ENCODE measurements at regions not wholly inside any gene's neighbourhood (a gene's known extent, or its start where the extent isn't known, plus 50 kb on each side); places are given as distances from the start of the nearest gene placed in this dataset.

- DNase-seq: no peak
- CTCF ChIA-PET: interaction anchor here (0.5 kb wide), 1 partner anchor 173 kb away, joined by 3 read pairs; no protein-coding TSS in a partner anchor
- no peaks in the 10 kb centered on the region for H3K27me3 Mint-ChIP-seq
- no peaks in the 10 kb centered on the region for H3K36me3 Mint-ChIP-seq
- H3K27ac Mint-ChIP-seq: no peak overlapping the region
- H3K9me3 Mint-ChIP-seq: no peaks in the 10 kb centered on the region
- no peak overlapping the region for H3K4me3 Mint-ChIP-seq
- no peaks in the 10 kb centered on the region for H3K4me1 Mint-ChIP-seq
These were observed 273.8 kb downstream of the RPS6KC1 start for GRCh38 chr1:213324859-213325258.

- no peaks in the 10 kb centered on the region for H3K36me3 Mint-ChIP-seq
- H3K27me3 Mint-ChIP-seq: no peaks in the 10 kb centered on the region
- no peaks in the 10 kb centered on the region for H3K9me3 Mint-ChIP-seq
- CTCF ChIA-PET: no interaction called here
- H3K27ac Mint-ChIP-seq: no peak overlapping the region
- no peaks in the 10 kb centered on the region for H3K4me1 Mint-ChIP-seq
- no peak for DNase-seq
- H3K4me3 Mint-ChIP-seq: no peak overlapping the region
These were observed 274.4 kb downstream of the RPS6KC1 start for GRCh38 chr1:213325482-213325881.

DNA sequence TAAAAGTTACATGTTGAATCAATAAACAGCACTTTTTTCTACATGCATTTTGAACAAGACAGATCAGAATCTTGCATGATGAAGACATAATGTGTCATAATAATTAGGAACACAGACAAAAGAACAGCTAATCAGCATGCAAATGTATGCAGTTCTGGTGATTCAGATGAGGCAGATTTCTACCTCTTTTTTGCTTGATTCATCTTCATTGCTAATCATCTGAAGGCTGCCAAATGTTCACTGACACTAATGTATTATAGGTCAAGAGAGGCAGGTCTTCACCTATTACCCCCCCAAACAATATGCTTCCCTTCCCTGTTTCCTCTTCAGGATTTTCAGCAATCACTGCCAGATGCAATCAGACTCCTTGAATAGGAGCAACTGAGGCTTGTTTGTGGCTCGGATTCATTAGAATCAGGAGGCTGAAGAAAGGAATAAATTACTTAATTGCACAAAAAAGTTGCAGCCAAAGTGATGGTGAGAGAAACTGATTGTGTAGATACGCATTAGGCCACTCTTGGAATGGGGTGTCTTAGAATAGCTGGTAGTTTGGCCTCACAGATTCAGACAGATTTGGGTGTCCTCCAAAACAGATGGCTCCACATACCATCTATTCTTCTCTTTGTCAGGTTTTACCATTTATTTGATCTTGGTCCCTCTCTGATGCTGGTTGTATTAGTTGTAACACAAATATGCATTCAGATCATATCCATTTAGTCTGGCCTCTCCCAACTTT is 275.4 kb downstream of the RPS6KC1 start:
- no peaks in the 10 kb centered on the region for H3K4me1 Mint-ChIP-seq
- H3K27me3 Mint-ChIP-seq: no peaks in the 10 kb centered on the region
- no peaks in the 10 kb centered on the region for H3K36me3 Mint-ChIP-seq
- no peak overlapping the region for H3K27ac Mint-ChIP-seq
- no peak overlapping the region for H3K4me3 Mint-ChIP-seq
- CTCF ChIA-PET: no interaction called here
- no peak for DNase-seq
- no peaks in the 10 kb centered on the region for H3K9me3 Mint-ChIP-seq

- Mint-ChIP-seq H3K36me3 (no peaks in the 10 kb centered on the region), H3K27ac (no peak overlapping the region), H3K4me1 (no peaks in the 10 kb centered on the region), H3K27me3 (no peaks in the 10 kb centered on the region), H3K9me3 (no peaks in the 10 kb centered on the region), H3K4me3 (no peak overlapping the region)
- CTCF ChIA-PET: no interaction called here
- no peak for DNase-seq
These were observed 276.1 kb downstream of the RPS6KC1 start for GRCh38 chr1:213327017-213327667.

DNA sequence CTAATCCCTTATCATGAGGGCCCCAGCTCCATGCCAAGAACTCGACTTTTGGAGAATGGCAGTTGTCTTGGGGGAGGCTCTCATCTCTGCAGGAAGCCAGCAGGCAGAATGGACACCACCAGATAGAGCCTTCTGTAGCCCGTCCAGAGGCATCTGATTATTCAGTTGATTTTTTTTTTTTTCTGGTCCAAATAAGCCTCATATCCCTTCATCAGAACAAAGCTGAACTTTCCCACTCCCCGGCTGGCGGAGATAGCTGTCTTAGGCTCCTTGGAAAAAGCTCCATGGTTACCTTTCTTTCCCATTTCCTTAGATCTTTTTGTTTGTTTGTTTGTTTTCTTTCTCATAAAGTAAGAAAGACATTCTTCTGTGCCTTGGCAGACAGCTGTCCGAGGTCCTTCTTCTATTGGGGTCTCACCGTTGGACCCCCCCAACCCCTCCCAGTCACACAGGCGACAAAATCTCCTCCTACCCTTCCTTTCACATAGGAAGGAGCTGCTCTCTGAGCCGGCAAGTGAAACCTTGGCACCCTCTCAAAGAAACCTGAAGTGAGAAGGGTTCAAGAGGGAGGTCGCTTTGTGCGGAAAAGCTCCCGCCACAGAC is 278.5 kb downstream of the RPS6KC1 start:
- CTCF ChIA-PET: interaction anchor here (0.7 kb wide), 1 partner anchor 19 kb away, joined by 3 read pairs; no protein-coding TSS in a partner anchor

DNA sequence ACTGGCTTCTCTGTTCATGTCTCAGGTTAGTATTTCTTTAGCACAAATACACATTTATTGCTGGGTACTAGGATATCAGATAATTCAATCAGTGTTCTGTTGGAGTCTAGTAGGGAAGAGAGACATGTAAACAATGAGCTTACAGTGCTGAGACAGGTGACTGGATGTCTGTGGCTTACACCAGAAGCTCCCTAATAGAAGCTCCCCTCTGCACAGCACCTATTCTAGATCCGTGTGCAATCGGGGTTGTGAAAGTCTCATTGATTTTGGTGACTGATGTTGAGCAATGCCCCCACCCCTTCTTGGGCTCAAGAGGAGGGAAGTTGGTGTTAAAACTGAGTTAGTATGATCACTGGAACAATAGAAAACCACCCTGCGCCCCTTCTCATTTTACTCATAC is 279.2 kb downstream of the RPS6KC1 start:
- H3K9me3 Mint-ChIP-seq: no peaks in the 10 kb centered on the region
- no peak overlapping the region for H3K27ac Mint-ChIP-seq
- no peak overlapping the region for H3K4me3 Mint-ChIP-seq
- no peaks in the 10 kb centered on the region for H3K4me1 Mint-ChIP-seq
- DNase-seq: no peak
- no peaks in the 10 kb centered on the region for H3K27me3 Mint-ChIP-seq
- no peaks in the 10 kb centered on the region for H3K36me3 Mint-ChIP-seq
- CTCF ChIA-PET: no interaction called here

More for the DNA sequence above, 278.5 kb downstream of the RPS6KC1 start:
- Mint-ChIP-seq H3K27me3 (no peaks in the 10 kb centered on the region), H3K36me3 (no peaks in the 10 kb centered on the region), H3K4me1 (no peaks in the 10 kb centered on the region), H3K27ac (no peak overlapping the region), H3K9me3 (no peaks in the 10 kb centered on the region), H3K4me3 (no peak overlapping the region)
- no peak for DNase-seq

DNA sequence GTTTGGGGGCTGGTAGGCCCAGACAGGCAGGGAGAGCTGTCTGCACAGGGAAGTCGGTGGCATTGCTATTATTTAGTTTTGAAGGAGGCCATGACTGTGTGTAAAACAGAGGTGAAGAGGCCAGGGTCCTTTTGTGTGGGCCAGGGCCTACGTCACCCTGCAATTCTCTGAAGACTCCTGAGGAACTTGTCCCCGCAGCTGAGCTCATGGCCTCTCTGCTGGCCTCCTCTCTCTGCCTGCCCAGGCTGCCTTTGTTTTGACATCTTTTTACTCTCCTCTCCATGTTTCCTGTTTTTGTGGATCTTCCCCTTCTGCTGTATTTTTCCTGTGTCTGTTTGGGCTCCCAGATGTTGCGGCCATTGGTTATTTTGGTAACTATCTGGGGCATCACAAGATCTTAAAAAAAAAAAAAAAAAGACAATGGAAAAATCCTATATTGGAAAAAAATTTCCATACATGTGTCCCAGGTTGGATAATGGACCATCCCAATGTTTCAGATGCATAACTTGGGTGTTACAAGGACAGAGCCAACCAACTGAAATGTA is 280.7 kb downstream of the RPS6KC1 start:
- no peak overlapping the region for H3K27ac Mint-ChIP-seq
- H3K4me3 Mint-ChIP-seq: no peak overlapping the region
- no peaks in the 10 kb centered on the region for H3K9me3 Mint-ChIP-seq
- no peaks in the 10 kb centered on the region for H3K36me3 Mint-ChIP-seq
- H3K4me1 Mint-ChIP-seq: no peaks in the 10 kb centered on the region
- no peaks in the 10 kb centered on the region for H3K27me3 Mint-ChIP-seq
- DNase-seq: no peak
- CTCF ChIA-PET: interaction anchor here (0.7 kb wide), 1 partner anchor 9 kb away, joined by 5 read pairs; no protein-coding TSS in a partner anchor

DNA sequence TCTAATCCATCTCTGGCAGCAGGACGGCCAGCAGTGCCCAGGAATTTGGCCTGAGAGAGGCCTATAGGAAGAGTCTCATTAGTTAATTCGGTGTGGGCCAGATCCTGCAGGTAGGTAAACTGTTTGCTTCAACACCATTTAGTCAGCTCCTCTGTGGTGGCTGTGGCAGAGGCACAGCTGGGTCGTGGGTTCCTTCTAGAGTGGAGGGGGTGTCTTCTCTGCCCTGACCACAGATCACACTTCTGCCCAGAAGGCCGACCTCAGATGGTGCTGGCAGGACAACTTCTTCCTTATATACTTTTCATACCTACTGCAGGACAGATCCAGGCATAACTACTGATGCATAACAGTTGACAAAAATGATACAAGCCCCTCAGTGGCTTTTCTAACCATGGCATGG is 281.4 kb downstream of the RPS6KC1 start:
- Mint-ChIP-seq H3K36me3 (no peaks in the 10 kb centered on the region), H3K27me3 (no peaks in the 10 kb centered on the region), H3K9me3 (no peaks in the 10 kb centered on the region), H3K4me1 (no peaks in the 10 kb centered on the region), H3K4me3 (no peak overlapping the region), H3K27ac (no peak overlapping the region)
- CTCF ChIA-PET: no interaction called here
- DNase-seq: no peak

GRCh38 chr1:213333121-213333520 is 282.1 kb downstream of the RPS6KC1 start:
- CTCF ChIA-PET: no interaction called here
- Mint-ChIP-seq H3K27ac (no peak overlapping the region), H3K27me3 (no peaks in the 10 kb centered on the region), H3K4me3 (no peak overlapping the region), H3K4me1 (no peaks in the 10 kb centered on the region), H3K9me3 (no peaks in the 10 kb centered on the region), H3K36me3 (no peaks in the 10 kb centered on the region)
- no peak for DNase-seq

GRCh38 chr1:213335084-213335483 is 284.0 kb downstream of the RPS6KC1 start:
- no peaks in the 10 kb centered on the region for H3K36me3 Mint-ChIP-seq
- no peak overlapping the region for H3K4me3 Mint-ChIP-seq
- no peaks in the 10 kb centered on the region for H3K9me3 Mint-ChIP-seq
- no peaks in the 10 kb centered on the region for H3K4me1 Mint-ChIP-seq
- no peaks in the 10 kb centered on the region for H3K27me3 Mint-ChIP-seq
- no peak overlapping the region for H3K27ac Mint-ChIP-seq
- CTCF ChIA-PET: no interaction called here
- no peak for DNase-seq

DNA sequence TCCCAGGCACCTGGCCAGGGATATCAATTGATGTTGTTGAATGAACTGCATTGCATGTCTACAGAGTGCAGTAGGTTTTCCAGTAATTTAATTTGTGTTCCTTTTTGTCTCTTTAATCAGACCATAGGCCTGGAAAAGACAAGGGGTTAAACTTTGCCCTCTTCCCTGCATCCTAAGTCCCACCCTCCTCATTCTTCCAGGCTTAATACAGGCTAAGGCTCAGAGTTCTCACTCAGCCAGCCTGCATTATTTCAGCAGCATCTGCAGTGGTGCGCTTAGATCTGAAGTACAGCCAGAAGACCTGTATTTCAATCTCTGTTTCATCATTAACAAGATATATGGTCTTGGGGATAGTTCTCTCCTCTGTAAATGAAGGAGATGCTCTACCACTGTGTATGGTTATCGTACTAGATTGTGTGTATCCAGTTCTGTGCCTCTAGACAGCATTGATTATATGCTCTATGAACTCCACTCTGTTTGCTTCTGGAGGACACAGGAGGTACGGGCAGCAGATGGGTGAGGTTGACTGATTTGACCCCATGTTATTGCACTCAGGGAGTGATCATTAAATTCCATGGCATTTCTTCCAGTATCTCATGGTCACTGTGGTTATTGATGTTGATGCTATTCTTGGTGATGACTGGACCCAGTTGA is 286.1 kb downstream of the RPS6KC1 start:
- no peaks in the 10 kb centered on the region for H3K4me1 Mint-ChIP-seq
- H3K4me3 Mint-ChIP-seq: no peak overlapping the region
- no peaks in the 10 kb centered on the region for H3K36me3 Mint-ChIP-seq
- CTCF ChIA-PET: no interaction called here
- H3K27me3 Mint-ChIP-seq: no peaks in the 10 kb centered on the region
- DNase-seq: no peak
- H3K9me3 Mint-ChIP-seq: no peaks in the 10 kb centered on the region
- H3K27ac Mint-ChIP-seq: no peak overlapping the region

DNA sequence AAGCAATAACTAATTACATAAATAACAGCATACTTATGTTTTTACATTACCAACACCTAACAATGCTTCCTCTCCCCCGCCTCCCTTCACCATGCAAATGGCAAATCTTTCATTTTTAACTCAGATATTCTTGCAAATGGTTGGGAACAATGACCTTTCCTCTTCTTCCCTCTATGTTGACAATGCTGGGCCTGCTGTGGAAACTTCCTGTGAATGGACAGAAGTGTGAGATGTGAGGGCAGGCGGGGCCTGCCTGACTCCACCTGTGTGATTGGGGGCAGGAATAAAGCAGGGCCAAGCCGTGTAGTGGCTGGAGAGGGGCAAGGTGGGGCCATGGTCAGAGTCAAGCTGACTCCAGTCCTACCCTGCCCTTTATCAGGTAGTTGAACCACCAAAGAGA is 289.6 kb downstream of the RPS6KC1 start:
- H3K4me1 Mint-ChIP-seq: no peaks in the 10 kb centered on the region
- CTCF ChIA-PET: no interaction called here

GRCh38 chr1:213345621-213346020 is 294.6 kb downstream of the RPS6KC1 start:
- H3K4me3 Mint-ChIP-seq: no peak overlapping the region
- no peak overlapping the region for H3K27ac Mint-ChIP-seq
- no peak for DNase-seq
- no peaks in the 10 kb centered on the region for H3K36me3 Mint-ChIP-seq
- CTCF ChIA-PET: no interaction called here
- no peaks in the 10 kb centered on the region for H3K27me3 Mint-ChIP-seq
- H3K4me1 Mint-ChIP-seq: no peaks in the 10 kb centered on the region
- H3K9me3 Mint-ChIP-seq: no peaks in the 10 kb centered on the region

More for the DNA sequence above, 289.6 kb downstream of the RPS6KC1 start:
- Mint-ChIP-seq H3K4me3 (no peak overlapping the region), H3K36me3 (no peaks in the 10 kb centered on the region), H3K27me3 (no peaks in the 10 kb centered on the region), H3K27ac (no peak overlapping the region), H3K9me3 (no peaks in the 10 kb centered on the region)
- DNase-seq: no peak

GRCh38 chr1:213357403-213357802 is 306.4 kb downstream of the RPS6KC1 start:
- no peaks in the 10 kb centered on the region for H3K4me1 Mint-ChIP-seq
- no peaks in the 10 kb centered on the region for H3K36me3 Mint-ChIP-seq
- H3K9me3 Mint-ChIP-seq: no peaks in the 10 kb centered on the region
- H3K27ac Mint-ChIP-seq: no peak overlapping the region
- no peaks in the 10 kb centered on the region for H3K27me3 Mint-ChIP-seq
- CTCF ChIA-PET: no interaction called here
- no peak overlapping the region for H3K4me3 Mint-ChIP-seq
- DNase-seq: no peak

Data from activated naive CD4-positive, alpha-beta T cell treated with anti-CD3 and anti-CD28 coated beads, Interleukin-2, amount 10 ng/mL, durations not matched to agents 7 days and 5 days (primary cell).